ENCODE measurements at regions not wholly inside any gene's neighbourhood (a gene's known extent, or its start where the extent isn't known, plus 50 kb on each side); places are given as distances from the start of the nearest gene placed in this dataset.

DNA sequence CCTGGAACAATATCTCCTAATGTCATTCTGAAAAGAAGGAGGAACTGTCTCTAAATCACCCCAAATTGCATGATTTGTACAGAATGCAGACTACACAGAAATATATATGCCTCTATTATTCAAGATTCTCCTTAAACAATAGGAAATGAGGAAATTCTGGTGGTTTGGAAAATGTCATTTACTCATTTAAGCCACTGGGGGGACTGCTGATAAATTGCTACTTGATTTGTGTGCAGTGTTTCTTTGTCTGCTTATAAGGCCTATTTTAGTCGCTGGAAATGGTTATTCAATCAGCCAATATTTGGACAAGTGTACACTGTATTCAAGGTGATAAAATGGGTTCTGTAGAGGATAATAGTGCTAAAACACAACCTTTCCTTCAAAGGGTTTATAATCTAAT lies 801.9 kb upstream of the CELF4 start:
- no peak overlapping the region for H3K27ac ChIP-seq
- H3K9me3 ChIP-seq, result peaks cover 12% of the 10 kb centered on the region; the same call in 1 of the 2 replicates
- peaks cover 14% of the 10 kb centered on the region for H3K4me1 ChIP-seq
- TF ChIP-seq Cebpa-rat (IDR thresholded peaks at IDR 0.05), result no peak
- H3K4me2 ChIP-seq, result no peak overlapping the region
- H3K36me3 ChIP-seq, result no peaks in the 10 kb centered on the region
- H4K20me1 ChIP-seq, result no peaks in the 10 kb centered on the region
- no peaks in the 10 kb centered on the region for H3K27me3 ChIP-seq
- H3K4me3 ChIP-seq, result no peak overlapping the region
- H3K9ac ChIP-seq, result no peak overlapping the region

DNA sequence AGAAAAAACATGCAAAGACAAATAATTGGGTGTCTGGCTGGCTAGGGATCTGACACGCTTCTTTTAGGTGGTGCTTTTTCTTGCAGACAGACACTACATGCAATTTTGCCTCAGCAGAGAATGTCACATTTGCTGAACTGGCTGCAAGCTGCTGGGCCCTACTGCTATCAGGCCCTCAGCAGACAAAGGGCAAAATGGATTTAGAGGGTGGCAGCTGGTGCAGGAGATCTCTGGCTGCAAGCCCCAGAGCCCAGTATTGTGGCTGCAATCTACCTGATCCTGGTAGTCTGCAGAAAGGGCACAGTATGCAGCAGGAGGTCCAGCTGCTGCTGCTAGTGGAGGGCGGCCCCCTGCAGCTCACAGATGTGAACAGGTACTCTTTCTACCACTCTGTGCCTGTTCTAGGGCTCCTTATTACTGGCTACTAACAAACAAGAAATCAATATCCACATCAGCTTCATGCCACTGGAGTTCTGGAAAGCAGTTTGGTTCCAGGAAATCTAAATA lies 796.7 kb upstream of the CELF4 start:
- Histone ChIP-seq H3K9ac (no peak overlapping the region), H3K9me3 (peaks cover 12% of the 10 kb centered on the region), H4K20me1 (no peaks in the 10 kb centered on the region), H3K27me3 (no peaks in the 10 kb centered on the region), H3K4me1 (peaks cover 3% of the 10 kb centered on the region; the same call in 1 of the 2 replicates), H3K4me3 (no peak overlapping the region), H3K27ac (no peak overlapping the region), H3K4me2 (no peak overlapping the region), H3K36me3 (no peaks in the 10 kb centered on the region)
- TF ChIP-seq Cebpa-rat (IDR thresholded peaks at IDR 0.05), result no peak

DNA sequence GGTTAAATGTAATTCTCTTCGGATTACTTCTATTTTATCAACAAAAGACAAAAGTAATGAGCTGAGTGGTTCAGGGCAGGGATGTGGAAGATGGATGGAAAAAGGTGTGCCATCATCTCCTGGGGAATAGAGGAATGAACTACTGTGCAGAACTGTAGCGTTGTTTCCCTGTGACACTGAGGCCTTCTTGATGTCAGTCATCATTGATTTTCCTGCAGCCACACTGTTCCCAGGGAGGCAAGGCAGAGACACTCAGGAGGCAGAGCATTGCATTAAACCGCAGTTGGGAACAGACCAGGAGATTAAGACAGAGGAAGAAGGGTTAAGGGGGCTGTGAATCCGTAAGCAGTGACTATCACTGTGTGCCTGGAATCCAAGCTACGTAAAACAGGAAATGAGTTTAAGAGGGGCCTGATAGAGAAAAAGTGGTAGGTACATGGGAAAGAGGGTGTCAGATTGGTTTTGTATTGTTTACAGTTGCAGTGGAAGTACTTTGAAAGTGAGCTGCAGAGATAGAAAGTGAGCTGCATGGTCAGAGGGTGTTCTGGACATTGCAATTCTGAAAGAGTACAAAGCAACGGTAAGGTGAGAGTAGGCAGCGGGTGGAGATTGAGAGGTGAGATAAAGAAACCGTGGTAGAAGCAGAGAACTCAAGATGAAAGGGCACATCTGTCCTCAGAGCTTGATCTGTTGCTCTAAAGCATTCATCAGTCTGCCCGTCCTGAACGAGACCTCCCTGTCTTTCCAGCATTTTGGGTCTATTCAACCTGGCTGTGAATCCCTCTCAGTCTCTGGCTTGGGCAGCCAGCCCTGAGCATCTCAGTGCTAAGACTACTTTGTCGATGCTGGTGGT lies 793.4 kb upstream of the CELF4 start:
- no peak overlapping the region for H3K4me3 ChIP-seq
- H4K20me1 ChIP-seq, result no peaks in the 10 kb centered on the region
- H3K9ac ChIP-seq, result no peak overlapping the region
- peaks cover 17% of the 10 kb centered on the region for H3K9me3 ChIP-seq
- H3K27me3 ChIP-seq, result no peaks in the 10 kb centered on the region
- TF ChIP-seq Cebpa-rat (IDR thresholded peaks at IDR 0.05), result no peak
- H3K4me2 ChIP-seq, result no peak overlapping the region
- peaks cover 14% of the 10 kb centered on the region; the same call in 1 of the 2 replicates for H3K4me1 ChIP-seq
- H3K27ac ChIP-seq, result no peak overlapping the region
- H3K36me3 ChIP-seq, result no peaks in the 10 kb centered on the region

DNA sequence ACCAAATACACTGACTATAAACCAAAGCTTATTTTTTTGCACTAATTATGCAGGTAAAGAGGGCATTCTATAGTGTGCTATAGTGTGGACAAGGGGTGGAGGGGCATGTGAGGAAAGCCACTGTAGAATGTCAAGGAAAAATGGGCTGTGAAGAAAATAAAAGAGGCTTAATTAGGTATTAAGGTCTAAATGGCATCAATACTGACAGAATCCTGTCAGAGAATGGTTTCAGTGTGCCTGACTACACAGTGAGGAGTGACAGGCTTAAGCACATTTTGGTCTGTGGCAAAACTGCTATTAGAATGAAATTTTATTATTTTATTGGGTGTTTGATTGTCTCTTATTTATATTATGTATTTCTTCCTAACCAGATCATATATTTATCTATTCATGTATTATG lies 787.6 kb upstream of the CELF4 start:
- no peaks in the 10 kb centered on the region for H3K27me3 ChIP-seq
- H3K9ac ChIP-seq, result no peak overlapping the region
- peaks cover 14% of the 10 kb centered on the region; the same call in 1 of the 2 replicates for H3K4me1 ChIP-seq
- H3K9me3 ChIP-seq, result peaks cover 5% of the 10 kb centered on the region; the same call in 1 of the 2 replicates
- no peak overlapping the region for H3K4me2 ChIP-seq
- H4K20me1 ChIP-seq, result no peaks in the 10 kb centered on the region
- no peak overlapping the region for H3K4me3 ChIP-seq
- H3K27ac ChIP-seq, result no peak overlapping the region
- TF ChIP-seq Cebpa-rat (IDR thresholded peaks at IDR 0.05), result no peak
- no peaks in the 10 kb centered on the region for H3K36me3 ChIP-seq

DNA sequence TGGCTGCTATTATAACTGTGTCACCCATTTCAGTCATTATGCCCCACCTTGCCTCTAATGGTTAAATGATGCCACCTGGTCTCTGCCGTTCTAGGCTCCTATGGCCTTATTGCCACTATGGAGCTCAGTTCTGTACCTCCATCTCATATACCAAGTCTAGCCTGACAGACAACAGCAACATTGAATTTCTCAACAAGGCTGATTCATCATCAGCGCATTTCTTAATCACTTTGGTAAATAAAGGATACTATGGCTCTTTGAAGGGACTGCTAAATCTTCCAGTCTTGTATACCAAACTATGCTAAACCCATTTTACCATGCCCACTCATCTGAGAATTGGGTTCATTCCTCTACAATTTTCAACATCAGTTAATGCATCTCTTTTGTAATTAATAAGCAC lies 784.5 kb upstream of the CELF4 start:
- H3K4me3 ChIP-seq, result no peak overlapping the region
- no peak overlapping the region for H3K4me2 ChIP-seq
- H3K9me3 ChIP-seq, result peaks cover 5% of the 10 kb centered on the region; the same call in 1 of the 2 replicates
- peaks cover under 1% of the 10 kb centered on the region; the same call in 1 of the 2 replicates for H3K4me1 ChIP-seq
- no peaks in the 10 kb centered on the region for H3K27me3 ChIP-seq
- H4K20me1 ChIP-seq, result no peaks in the 10 kb centered on the region
- no peaks in the 10 kb centered on the region for H3K36me3 ChIP-seq
- no peak overlapping the region for H3K27ac ChIP-seq
- no peak overlapping the region for H3K9ac ChIP-seq
- no peak for TF ChIP-seq Cebpa-rat (IDR thresholded peaks at IDR 0.05)

DNA sequence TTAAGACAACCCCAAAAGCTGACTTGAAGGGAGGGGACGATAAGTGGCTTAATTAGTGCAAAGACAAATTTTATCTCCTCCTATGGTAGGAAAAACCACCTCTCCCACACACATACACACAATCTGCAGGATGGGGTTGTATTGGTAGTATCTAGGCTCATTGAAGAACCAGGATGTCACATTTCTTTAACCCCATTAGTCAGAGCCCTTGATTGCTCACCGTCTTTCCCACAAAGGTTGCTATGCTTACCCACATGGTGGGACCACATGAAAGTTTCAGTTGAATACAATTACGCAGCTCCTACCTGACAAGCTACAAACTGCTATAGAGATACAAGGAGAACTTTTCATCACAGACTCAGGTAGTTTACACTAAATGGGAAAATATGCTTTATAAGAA lies 765.0 kb upstream of the CELF4 start:
- no peak overlapping the region for H3K27ac ChIP-seq
- no peak for TF ChIP-seq Cebpa-rat (IDR thresholded peaks at IDR 0.05)
- H4K20me1 ChIP-seq, result no peaks in the 10 kb centered on the region
- no peaks in the 10 kb centered on the region for H3K4me1 ChIP-seq
- no peaks in the 10 kb centered on the region for H3K9me3 ChIP-seq
- no peaks in the 10 kb centered on the region for H3K27me3 ChIP-seq
- no peak overlapping the region for H3K9ac ChIP-seq
- H3K36me3 ChIP-seq, result no peaks in the 10 kb centered on the region
- H3K4me3 ChIP-seq, result no peak overlapping the region
- H3K4me2 ChIP-seq, result no peak overlapping the region

DNA sequence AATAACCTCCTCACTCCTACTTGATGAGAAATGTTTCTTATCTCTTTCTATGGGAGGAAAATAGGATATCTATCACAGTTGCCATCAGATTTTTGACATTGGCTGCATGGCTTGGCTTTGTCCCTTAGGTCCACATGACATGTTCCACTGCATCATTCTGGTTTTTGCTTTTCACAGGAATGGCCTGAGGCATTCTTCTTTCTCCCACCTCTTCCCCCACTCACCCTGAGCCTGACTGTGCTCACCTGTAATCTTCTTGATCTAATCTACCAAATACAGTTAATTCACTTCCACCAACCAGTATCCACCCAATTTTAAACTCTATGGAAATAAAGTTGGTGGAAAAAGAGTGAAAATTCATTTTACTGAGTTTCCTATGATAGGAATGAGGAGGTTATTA lies 763.5 kb upstream of the CELF4 start:
- H3K9me3 ChIP-seq, result no peaks in the 10 kb centered on the region
- no peaks in the 10 kb centered on the region for H3K36me3 ChIP-seq
- H3K27ac ChIP-seq, result no peak overlapping the region
- no peaks in the 10 kb centered on the region for H3K4me1 ChIP-seq
- H3K9ac ChIP-seq, result no peak overlapping the region
- H4K20me1 ChIP-seq, result no peaks in the 10 kb centered on the region
- no peak for TF ChIP-seq Cebpa-rat (IDR thresholded peaks at IDR 0.05)
- no peaks in the 10 kb centered on the region for H3K27me3 ChIP-seq
- H3K4me2 ChIP-seq, result no peak overlapping the region
- no peak overlapping the region for H3K4me3 ChIP-seq

DNA sequence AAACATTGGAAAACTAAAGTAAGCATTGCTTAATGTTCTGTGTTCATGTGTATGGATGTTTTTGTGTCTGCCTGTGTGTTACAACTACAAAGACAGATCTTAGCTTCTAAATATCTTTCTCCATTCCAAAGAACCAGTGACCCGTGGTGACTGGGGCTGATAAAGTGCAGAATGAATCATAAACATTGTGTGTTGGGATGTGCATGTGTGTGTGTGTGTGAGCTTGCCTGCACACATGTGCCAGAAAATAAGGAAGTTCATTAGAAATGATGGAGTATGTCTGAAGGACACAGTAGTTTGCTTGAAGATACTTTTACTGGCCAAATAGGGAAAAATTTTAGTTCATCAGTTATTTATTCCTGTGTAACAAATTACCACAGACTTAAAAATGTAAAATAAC lies 756.6 kb upstream of the CELF4 start:
- no peaks in the 10 kb centered on the region for H3K27me3 ChIP-seq
- no peaks in the 10 kb centered on the region for H3K4me1 ChIP-seq
- no peaks in the 10 kb centered on the region for H4K20me1 ChIP-seq
- H3K27ac ChIP-seq, result no peak overlapping the region
- H3K4me2 ChIP-seq, result no peak overlapping the region
- H3K36me3 ChIP-seq, result no peaks in the 10 kb centered on the region
- H3K4me3 ChIP-seq, result no peak overlapping the region
- H3K9ac ChIP-seq, result no peak overlapping the region
- no peaks in the 10 kb centered on the region for H3K9me3 ChIP-seq
- no peak for TF ChIP-seq Cebpa-rat (IDR thresholded peaks at IDR 0.05)

DNA sequence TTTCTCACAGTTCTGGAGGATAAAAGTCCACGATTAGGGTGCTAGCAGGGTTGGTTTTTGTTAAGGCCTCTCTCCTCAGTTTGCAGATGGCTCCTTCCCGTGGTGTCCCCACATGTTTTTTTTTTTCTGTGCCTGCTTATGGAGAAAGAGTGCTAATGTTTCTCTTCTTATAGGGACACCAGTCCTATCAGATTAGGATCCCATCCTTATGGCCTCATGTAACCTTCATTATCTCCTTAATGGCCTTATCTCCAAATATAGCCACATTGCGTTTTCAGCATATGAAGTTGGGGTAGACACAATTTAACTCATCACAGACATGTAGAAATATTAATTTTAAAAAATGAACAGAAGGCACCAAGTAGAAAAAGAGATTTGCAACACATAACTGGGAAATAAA lies 755.7 kb upstream of the CELF4 start:
- H3K9me3 ChIP-seq, result no peaks in the 10 kb centered on the region
- H3K27me3 ChIP-seq, result no peaks in the 10 kb centered on the region
- H3K4me2 ChIP-seq, result no peak overlapping the region
- H4K20me1 ChIP-seq, result no peaks in the 10 kb centered on the region
- no peak for TF ChIP-seq Cebpa-rat (IDR thresholded peaks at IDR 0.05)
- no peak overlapping the region for H3K9ac ChIP-seq
- H3K27ac ChIP-seq, result no peak overlapping the region
- H3K4me1 ChIP-seq, result no peaks in the 10 kb centered on the region
- no peaks in the 10 kb centered on the region for H3K36me3 ChIP-seq
- H3K4me3 ChIP-seq, result no peak overlapping the region

DNA sequence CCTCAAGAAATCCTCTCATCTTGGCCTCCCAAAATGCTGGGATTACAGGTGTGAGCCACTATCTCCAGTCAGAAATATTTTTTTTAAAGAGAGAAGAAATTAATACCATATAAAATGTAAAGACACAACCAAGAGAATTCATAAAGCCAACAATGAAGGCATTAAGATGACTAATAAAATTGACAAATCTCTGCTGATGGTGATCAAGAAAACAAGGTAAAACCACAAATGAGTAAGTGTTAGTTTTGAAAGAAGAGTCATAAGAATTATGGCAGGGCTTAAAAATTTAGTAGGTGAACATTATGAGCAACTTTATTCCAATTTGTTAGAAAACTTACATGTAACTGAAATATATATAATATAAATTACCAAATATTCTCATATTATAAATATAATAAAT lies 752.8 kb upstream of the CELF4 start:
- H3K9ac ChIP-seq, result no peak overlapping the region
- no peaks in the 10 kb centered on the region for H3K9me3 ChIP-seq
- no peak overlapping the region for H3K4me3 ChIP-seq
- H3K4me2 ChIP-seq, result no peak overlapping the region
- no peak overlapping the region for H3K27ac ChIP-seq
- no peaks in the 10 kb centered on the region for H3K36me3 ChIP-seq
- no peak for TF ChIP-seq Cebpa-rat (IDR thresholded peaks at IDR 0.05)
- no peaks in the 10 kb centered on the region for H3K27me3 ChIP-seq
- no peaks in the 10 kb centered on the region for H4K20me1 ChIP-seq
- no peaks in the 10 kb centered on the region for H3K4me1 ChIP-seq
